ENCODE measurements at regions not wholly inside any gene's neighbourhood (a gene's known extent, or its start where the extent isn't known, plus 50 kb on each side); places are given as distances from the start of the nearest gene placed in this dataset.

GRCh38 chr2:150400849-150401248 lies 86.6 kb downstream of the RND3 start:
- Histone ChIP-seq H3K9me3 (replicated peaks; ENCODE audit: control insufficient read depth, insufficient read depth, low read length) (no peaks in the 10 kb centered on the region), H4K20me1 (replicated peaks; ENCODE audit: control insufficient read depth, extremely low read depth, insufficient read depth, low read length) (no peaks in the 10 kb centered on the region), H3K27ac (ENCODE audit: insufficient read depth, low read depth, low read length) (no peak overlapping the region), H3K9ac (replicated peaks; ENCODE audit: extremely low read depth, insufficient read depth, low read length) (no peak overlapping the region), H3K4me1 (ENCODE audit: control insufficient read depth, extremely low read depth, insufficient read depth, low read length) (peaks cover 5% of the 10 kb centered on the region), H3K4me3 (replicated peaks in 1 of 3; ENCODE audit: insufficient read depth in 1 of 3, low read depth in 1 of 3, low read length in 3 of 3) (no peak overlapping the region), H3K36me3 (ENCODE audit: control insufficient read depth in 2 of 2, extremely low read depth in 1 of 2, insufficient read depth in 2 of 2, low read length in 2 of 2) (no peaks in the 10 kb centered on the region), H3K4me2 (ENCODE audit: insufficient read depth, low read length) (no peak overlapping the region), H3K79me2 (ENCODE audit: control insufficient read depth, insufficient read depth, low read length) (no peaks in the 10 kb centered on the region), H3K27me3 (ENCODE audit: control insufficient read depth in 2 of 2, insufficient read depth in 2 of 2, low read length in 2 of 2) (no peaks in the 10 kb centered on the region), H3K9me1 (replicated peaks; ENCODE audit: control insufficient read depth, extremely low read depth, insufficient read depth, low read length) (no peaks in the 10 kb centered on the region), H2AFZ (ENCODE audit: low read depth, low read length) (no peak overlapping the region)
- intact Hi-C loops (cut with micrococcal nuclease) (no loop called here), dilution Hi-C loops (cut with MboI; ENCODE audit: extremely low pct_ligation_motif_present, low sequenced_read_pairs) (no loop called here)
- ChIA-PET POLR2A (no interaction called here), CTCF (no interaction called here)
- BruUV-seq (replicated peaks): no TSS peak
- DNase-seq (ENCODE audit: low read depth, low spot score) (no peak), FAIRE-seq (no peak)
- no peak for TF ChIP-seq MAX (IDR thresholded peaks at IDR 0.05; ENCODE audit: insufficient read depth, insufficient read length)
- TF ChIP-seq GATA2 (IDR thresholded peaks at IDR 0.05; ENCODE audit: insufficient read depth, insufficient read length, low read depth, low read length): no peak
- no peak for TF ChIP-seq FOS (IDR thresholded peaks at IDR 0.05; ENCODE audit: borderline replicate concordance, insufficient read depth, low read length)
- no peak for TF ChIP-seq JUN (IDR thresholded peaks at IDR 0.05; ENCODE audit: borderline replicate concordance, insufficient read depth, insufficient read length, low read depth)
- TF ChIP-seq EZH2 (IDR thresholded peaks at IDR 0.05; ENCODE audit: borderline replicate concordance, low read depth, low read length, severe bottlenecking): no peak
- TF ChIP-seq CTCF (IDR thresholded peaks at IDR 0.05; ENCODE audit: extremely low read depth in 1 of 2, insufficient read depth in 1 of 2, low read depth in 1 of 2, low read length in 2 of 2): no peak
